HCT116 (cell line): ENCODE measurements at regions not wholly inside any gene's neighbourhood (a gene's known extent, or its start where the extent isn't known, plus 50 kb on each side); places are given as distances from the start of the nearest gene placed in this dataset.

ENCODE experiments used
- ELF1 ChIP-seq: IDR thresholded peaks from 2 replicates; pipeline ENCODE4 v1.6.1; 2012; ENCODE audit warnings: low read depth, borderline replicate concordance
- EZH2 ChIP-seq: fragments of 200-600 bp; sonication (generic); IDR thresholded peaks from 2 replicates; pipeline ENCODE4 v1.6.1; 2017; ENCODE audit warnings: antibody characterized with exemption, mixed run types
- JUND ChIP-seq: IDR thresholded peaks from 2 replicates; pipeline ENCODE4 v1.6.1; 2012
- POLR2A ChIP-seq: IDR thresholded peaks from 2 replicates; pipeline ENCODE4 v1.7.0; 2011; ENCODE audit warnings: borderline replicate concordance; ENCODE audit not compliant: insufficient read depth, insufficient read length; ENCODE audit errors: extremely low read depth
- POLR2AphosphoS5 ChIP-seq: IDR thresholded peaks from 2 replicates; pipeline ENCODE4 v1.6.1; 2011; ENCODE audit warnings: mild to moderate bottlenecking, low read depth, low read length, moderate library complexity
- TCF7L2 ChIP-seq: IDR thresholded peaks from 2 replicates; pipeline ENCODE4 v1.7.0; 2011; ENCODE audit warnings: borderline replicate concordance, inconsistent platforms; ENCODE audit not compliant: insufficient read depth, insufficient read length; ENCODE audit errors: extremely low read depth
- ZNF274 ChIP-seq: fragments of 200-500 bp; sonication (Bioruptor generic); IDR thresholded peaks from 2 replicates; pipeline ENCODE4 v1.6.1; 2014; ENCODE audit warnings: mild to moderate bottlenecking, low read depth, low read length, inconsistent platforms
- TF ChIP-seq, protein P1 (sequence below): IDR thresholded peaks from 2 replicates; pipeline ENCODE4 v1.6.1; 2011; ENCODE audit warnings: mild to moderate bottlenecking, low read length, moderate library complexity; ENCODE audit not compliant: insufficient replicate concordance; ENCODE audit errors: extremely low read depth
- TF ChIP-seq, protein P2 (sequence below), 3 experiments: fragments of 200-600 bp in 1 of 3; sonication (generic) in 1 of 3; IDR thresholded peaks in 2 of 3; conservative IDR thresholded peaks in 1 of 3; 2 replicates each; pipeline ENCODE4 v1.5.1; 2012 to 2017; ENCODE audit warnings: low read depth in 2 of 3, low read length in 2 of 3, antibody characterized with exemption in 1 of 3, borderline replicate concordance in 1 of 3, control low read depth in 1 of 3, mild to moderate bottlenecking in 1 of 3, mixed read lengths in 1 of 3, mixed run types in 1 of 3, moderate library complexity in 1 of 3; ENCODE audit not compliant: insufficient read depth in 1 of 3

DNA sequence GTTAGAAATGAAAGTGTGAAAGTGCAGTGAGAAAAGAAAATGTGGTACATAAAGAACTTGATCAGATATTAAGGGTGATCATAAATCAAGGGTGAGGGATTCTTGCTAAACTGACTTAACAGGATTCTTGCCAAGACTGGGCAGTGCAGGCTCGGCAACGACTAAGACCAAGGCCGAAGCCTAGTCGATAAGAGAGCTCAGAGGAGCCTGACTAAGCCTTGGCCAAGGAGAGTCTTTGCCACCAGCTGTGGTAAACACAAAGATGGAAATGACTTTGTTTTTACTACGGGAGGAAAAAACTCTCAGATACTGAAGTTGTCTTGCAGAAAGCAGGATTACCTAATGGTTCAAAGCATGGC, 196.6 kb downstream of the LY86 start:
- TF ChIP-seq, protein P1, sequence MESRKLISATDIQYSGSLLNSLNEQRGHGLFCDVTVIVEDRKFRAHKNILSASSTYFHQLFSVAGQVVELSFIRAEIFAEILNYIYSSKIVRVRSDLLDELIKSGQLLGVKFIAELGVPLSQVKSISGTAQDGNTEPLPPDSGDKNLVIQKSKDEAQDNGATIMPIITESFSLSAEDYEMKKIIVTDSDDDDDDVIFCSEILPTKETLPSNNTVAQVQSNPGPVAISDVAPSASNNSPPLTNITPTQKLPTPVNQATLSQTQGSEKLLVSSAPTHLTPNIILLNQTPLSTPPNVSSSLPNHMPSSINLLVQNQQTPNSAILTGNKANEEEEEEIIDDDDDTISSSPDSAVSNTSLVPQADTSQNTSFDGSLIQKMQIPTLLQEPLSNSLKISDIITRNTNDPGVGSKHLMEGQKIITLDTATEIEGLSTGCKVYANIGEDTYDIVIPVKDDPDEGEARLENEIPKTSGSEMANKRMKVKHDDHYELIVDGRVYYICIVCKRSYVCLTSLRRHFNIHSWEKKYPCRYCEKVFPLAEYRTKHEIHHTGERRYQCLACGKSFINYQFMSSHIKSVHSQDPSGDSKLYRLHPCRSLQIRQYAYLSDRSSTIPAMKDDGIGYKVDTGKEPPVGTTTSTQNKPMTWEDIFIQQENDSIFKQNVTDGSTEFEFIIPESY = no peak
- no peak for TF ChIP-seq POLR2A
- TF ChIP-seq ZNF274 = no peak
- TF ChIP-seq, protein P2, sequence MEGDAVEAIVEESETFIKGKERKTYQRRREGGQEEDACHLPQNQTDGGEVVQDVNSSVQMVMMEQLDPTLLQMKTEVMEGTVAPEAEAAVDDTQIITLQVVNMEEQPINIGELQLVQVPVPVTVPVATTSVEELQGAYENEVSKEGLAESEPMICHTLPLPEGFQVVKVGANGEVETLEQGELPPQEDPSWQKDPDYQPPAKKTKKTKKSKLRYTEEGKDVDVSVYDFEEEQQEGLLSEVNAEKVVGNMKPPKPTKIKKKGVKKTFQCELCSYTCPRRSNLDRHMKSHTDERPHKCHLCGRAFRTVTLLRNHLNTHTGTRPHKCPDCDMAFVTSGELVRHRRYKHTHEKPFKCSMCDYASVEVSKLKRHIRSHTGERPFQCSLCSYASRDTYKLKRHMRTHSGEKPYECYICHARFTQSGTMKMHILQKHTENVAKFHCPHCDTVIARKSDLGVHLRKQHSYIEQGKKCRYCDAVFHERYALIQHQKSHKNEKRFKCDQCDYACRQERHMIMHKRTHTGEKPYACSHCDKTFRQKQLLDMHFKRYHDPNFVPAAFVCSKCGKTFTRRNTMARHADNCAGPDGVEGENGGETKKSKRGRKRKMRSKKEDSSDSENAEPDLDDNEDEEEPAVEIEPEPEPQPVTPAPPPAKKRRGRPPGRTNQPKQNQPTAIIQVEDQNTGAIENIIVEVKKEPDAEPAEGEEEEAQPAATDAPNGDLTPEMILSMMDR (IDR thresholded peaks at IDR 0.05 in 2 of 3, conservative IDR thresholded peaks at IDR 0.05 in 1 of 3; ENCODE audit: borderline replicate concordance in 1 of 3, insufficient read depth in 1 of 3, low read depth in 2 of 3, low read length in 2 of 3) = no peak
- TF ChIP-seq ELF1 = no peak
- TF ChIP-seq TCF7L2 = no peak
- no peak for TF ChIP-seq EZH2
- TF ChIP-seq JUND = no peak
- TF ChIP-seq POLR2AphosphoS5 = no peak
